Muscle of leg (tissue), 3 donors: ENCODE measurements at regions not wholly inside any gene's neighbourhood (a gene's known extent, or its start where the extent isn't known, plus 50 kb on each side); places are given as distances from the start of the nearest gene placed in this dataset.
"Not testable (repeated sequence)": the region's sequence is repeated elsewhere in the genome, so short reads cannot be mapped to it uniquely, and the experiment has no call there.

Source experiments
- DNase-seq: peaks from one replicate; pipeline ENCODE4 v3.0.0; 2013
- H3K27ac ChIP-seq: one replicate; pipeline ENCODE4 v1.5.1; 2013; ENCODE audit warnings: mild to moderate bottlenecking, low read length, control low read depth
- H3K27me3 ChIP-seq: one replicate; pipeline ENCODE4 v1.6.1; 2013; ENCODE audit warnings: low read length; ENCODE audit not compliant: control insufficient read depth, insufficient read depth
- H3K36me3 ChIP-seq: one replicate; pipeline ENCODE4 v1.6.1; 2013; ENCODE audit warnings: low read length; ENCODE audit not compliant: control insufficient read depth, insufficient read depth
- H3K4me1 ChIP-seq: one replicate; pipeline ENCODE4 v1.6.1; 2013; ENCODE audit warnings: low read length; ENCODE audit not compliant: control insufficient read depth, insufficient read depth
- H3K4me3 ChIP-seq: one replicate; pipeline ENCODE4 v1.5.1; 2013; ENCODE audit warnings: low read length, control low read depth
- H3K9me3 ChIP-seq: replicated peaks from 2 replicates; pipeline ENCODE4 v1.6.1; 2013; ENCODE audit warnings: low read depth, low read length; ENCODE audit not compliant: control insufficient read depth
- WGBS: methylation state at CpG from one replicate; pipeline ENCODE4 v1.1.5; 2013; ENCODE audit warnings: missing lambda C conversion rate; ENCODE audit not compliant: insufficient coverage; 5-methylcytosine and 5-hydroxymethylcytosine counted together

DNA sequence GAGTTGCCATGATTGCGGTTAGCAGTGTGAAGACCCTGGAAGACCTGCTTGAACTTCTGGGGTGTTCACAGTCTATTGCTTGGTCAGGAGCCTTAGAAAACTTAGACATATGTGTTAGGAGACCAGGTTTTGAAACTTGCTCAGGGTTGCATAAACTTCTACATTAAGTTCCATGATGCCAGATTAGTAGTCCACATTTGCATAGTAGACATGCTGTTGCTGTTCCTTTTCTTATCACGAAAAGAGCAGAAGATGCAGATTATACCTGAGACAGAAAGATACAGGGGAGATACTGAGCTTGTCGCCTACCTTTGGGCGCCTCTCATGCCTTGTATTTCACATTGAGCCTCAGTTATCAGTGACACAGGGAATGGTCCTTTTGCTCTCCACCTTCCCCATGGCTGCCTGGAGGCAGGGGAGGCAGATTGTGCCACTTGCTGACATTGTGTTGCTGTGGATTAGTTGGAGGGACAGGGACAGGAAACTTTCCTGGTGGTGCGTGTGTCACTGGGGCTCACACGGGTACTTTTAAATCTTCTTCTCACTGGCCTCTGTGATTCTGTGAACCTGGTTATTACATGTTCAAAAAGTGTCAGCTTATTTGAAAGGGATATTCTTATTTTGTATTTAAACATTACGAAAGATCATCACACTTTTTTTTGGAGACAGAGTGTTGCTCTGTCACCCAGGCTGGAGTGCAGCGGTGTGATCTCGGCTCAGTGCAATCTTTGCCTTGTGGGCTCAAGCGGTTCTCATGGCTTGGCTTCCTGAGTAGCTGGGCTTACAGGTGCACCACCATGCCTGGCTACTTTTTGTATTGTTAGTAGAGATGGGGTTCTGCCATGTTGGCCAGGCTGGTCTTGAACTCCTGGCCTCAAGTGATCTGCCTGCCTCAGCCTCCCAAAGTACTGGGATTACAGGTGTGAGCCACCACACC, 82.0 kb downstream of the SRGAP2 start:
- not testable (repeated sequence) for H3K36me3 ChIP-seq, H3K27ac ChIP-seq, DNase-seq, H3K4me3 ChIP-seq, H3K27me3 ChIP-seq, H3K4me1 ChIP-seq, H3K9me3 ChIP-seq
- WGBS: no CpG with 5 or more reads among the region's 10 CpGs

GRCh38 chr1:206287759-206288158, 84.4 kb downstream of the SRGAP2 start:
- not testable (repeated sequence) for H3K9me3 ChIP-seq, H3K27ac ChIP-seq, H3K4me3 ChIP-seq, H3K4me1 ChIP-seq, H3K27me3 ChIP-seq, DNase-seq, H3K36me3 ChIP-seq
- no CpG with 5 or more reads among the region's 2 CpGs for WGBS

DNA sequence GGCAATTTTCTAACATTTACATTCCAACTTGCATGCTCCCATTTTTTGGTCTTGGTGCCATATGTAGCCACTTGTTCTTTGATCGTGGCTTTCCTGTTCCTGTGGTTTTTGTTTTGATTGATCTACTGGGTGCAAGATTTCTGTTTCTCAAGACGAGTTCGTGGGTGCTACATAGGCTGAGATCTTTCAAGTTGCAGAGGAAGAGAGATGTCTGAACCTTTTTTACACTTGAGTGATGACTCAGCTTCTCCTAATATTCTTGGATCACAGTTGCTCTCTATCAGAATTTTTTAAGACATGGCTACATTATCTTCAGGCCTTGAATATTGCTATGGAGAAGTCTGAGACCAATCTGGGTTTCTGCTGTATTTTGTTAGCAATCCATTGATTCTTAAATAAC, 85.1 kb downstream of the SRGAP2 start:
- H3K4me1 ChIP-seq, H3K27me3 ChIP-seq, H3K27ac ChIP-seq, H3K36me3 ChIP-seq, DNase-seq, H3K9me3 ChIP-seq, H3K4me3 ChIP-seq: not testable (repeated sequence)
- no CpG with 5 or more reads among the region's 3 CpGs for WGBS

DNA sequence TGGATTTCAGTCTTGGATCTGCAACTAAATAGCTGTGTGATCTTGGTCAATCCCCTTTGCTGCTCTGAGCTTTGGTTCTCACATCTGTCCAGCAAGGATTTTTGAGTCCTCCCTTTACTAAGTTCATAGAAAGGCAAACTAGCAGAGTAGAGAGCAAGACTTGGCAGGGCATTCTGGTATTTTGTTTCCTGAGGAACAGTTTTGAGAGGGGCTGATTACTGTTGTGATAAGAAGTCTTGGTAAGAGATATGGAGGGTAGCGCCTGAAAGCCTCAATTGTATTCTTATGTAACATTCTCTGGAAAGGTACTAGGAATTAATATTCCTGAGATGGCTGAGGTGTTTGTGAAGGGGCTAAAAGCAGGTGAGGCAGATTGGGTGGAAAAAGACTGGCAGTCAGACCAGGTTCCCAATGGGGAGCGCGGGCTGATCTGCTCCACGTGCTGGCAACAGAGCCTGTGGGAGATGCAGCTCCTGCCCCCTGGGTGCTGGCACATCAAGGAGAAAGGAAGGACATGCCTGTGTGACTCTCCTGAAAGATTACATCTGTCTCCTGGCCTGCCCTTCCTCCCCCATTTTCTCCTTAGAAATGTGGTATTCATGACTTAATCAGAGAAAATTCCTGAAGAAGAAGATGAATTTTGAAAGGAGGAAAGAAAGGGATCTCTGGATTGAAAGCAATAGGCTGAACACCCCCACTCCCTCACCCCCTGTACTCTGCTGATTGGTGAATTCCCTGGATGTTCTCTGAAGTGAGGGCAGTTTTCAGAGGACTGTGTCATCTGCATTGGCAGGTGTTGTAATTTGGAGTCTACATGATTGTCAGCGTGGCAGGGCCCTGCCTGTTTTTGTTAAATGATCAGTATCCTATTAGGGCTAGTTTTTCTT, 94.0 kb downstream of the SRGAP2 start:
- not testable (repeated sequence) for H3K27ac ChIP-seq, H3K36me3 ChIP-seq, H3K4me3 ChIP-seq, H3K27me3 ChIP-seq, DNase-seq, H3K9me3 ChIP-seq, H3K4me1 ChIP-seq
- WGBS: no CpG with 5 or more reads among the region's 5 CpGs

- not testable (repeated sequence) for H3K9me3 ChIP-seq, H3K4me3 ChIP-seq, H3K27me3 ChIP-seq, H3K4me1 ChIP-seq, DNase-seq, H3K36me3 ChIP-seq, H3K27ac ChIP-seq
- no CpG with 5 or more reads among the region's 4 CpGs for WGBS
These were observed 94.7 kb downstream of the SRGAP2 start for GRCh38 chr1:206298032-206298392.

GRCh38 chr1:206299181-206299791, 95.9 kb downstream of the SRGAP2 start:
- not testable (repeated sequence) for DNase-seq, H3K36me3 ChIP-seq, H3K4me1 ChIP-seq, H3K27ac ChIP-seq, H3K9me3 ChIP-seq, H3K4me3 ChIP-seq, H3K27me3 ChIP-seq
- no CpG with 5 or more reads among the region's 5 CpGs for WGBS

- WGBS: no CpG with 5 or more reads among the region's 2 CpGs
- H3K27ac ChIP-seq, H3K4me3 ChIP-seq, H3K4me1 ChIP-seq, H3K36me3 ChIP-seq, DNase-seq, H3K9me3 ChIP-seq, H3K27me3 ChIP-seq: not testable (repeated sequence)
These were observed 96.6 kb downstream of the SRGAP2 start for GRCh38 chr1:206299942-206300341.

DNA sequence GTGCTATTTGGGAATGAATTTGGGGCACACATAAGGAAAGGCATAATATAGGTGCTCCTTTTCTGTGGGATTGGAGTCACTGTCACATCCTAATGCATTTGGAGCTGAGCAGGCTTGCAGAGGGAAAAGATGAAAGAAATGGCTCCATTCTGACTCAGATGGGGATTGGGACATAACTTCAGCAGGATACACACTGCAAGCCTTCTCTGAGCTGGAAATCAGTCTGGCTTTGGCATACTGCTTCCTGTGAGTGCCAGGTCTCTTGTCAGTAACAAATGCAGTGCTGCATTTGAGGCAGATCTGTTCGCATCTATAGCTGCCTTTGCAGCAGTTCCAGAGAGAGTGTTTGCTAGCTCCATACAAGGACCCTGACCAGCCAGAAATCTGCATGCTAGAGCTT, 98.7 kb downstream of the SRGAP2 start:
- WGBS: no CpG with 5 or more reads among the region's 1 CpG

DNA sequence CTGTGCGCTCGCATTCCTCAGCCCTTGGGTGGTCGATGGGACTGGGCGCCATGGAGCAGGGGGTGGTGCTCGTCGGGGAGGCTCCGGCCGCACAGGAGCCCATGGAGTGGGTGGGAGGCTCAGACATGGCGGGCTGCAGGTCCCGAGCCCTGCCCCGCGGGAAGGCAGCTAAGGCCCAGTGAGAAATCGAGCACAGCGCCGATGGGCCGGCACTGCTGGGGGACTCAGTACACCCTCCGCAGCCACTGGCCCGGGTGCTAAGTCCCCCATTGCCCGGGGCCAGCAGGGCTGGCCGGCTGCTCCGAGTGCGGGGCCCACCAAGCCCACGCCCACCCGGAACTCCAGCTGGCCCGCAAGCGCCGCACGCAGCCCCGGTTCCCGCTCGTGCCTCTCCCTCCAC, 104.1 kb downstream of the SRGAP2 start:
- H3K4me1 ChIP-seq, H3K4me3 ChIP-seq, H3K36me3 ChIP-seq, H3K9me3 ChIP-seq, H3K27ac ChIP-seq, DNase-seq, H3K27me3 ChIP-seq: not testable (repeated sequence)
- no CpG with 5 or more reads among the region's 31 CpGs for WGBS

More for the DNA sequence above, 98.7 kb downstream of the SRGAP2 start:
- H3K4me1 ChIP-seq, H3K27me3 ChIP-seq, H3K9me3 ChIP-seq, H3K4me3 ChIP-seq, DNase-seq, H3K27ac ChIP-seq, H3K36me3 ChIP-seq: not testable (repeated sequence)

DNA sequence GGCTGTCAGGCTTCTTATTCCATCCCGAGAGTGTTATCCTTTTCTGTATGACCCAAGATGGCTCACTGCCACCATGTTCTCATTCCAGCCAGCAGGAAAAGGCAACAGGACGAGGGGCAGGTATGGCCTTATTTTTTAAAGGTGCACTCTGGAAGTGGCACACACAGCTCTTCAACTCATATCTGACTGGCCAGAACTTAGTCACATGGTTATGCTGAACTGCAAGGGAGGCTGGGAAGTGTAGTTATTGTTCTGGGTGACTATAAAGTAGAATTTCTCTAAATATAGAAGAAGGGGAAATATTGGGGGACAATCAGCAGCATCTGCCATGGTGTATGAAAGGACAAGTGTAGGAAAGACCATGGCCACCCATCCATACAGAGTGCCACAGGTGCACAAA, 107.6 kb downstream of the SRGAP2 start:
- not testable (repeated sequence) for H3K36me3 ChIP-seq, H3K27me3 ChIP-seq, H3K27ac ChIP-seq, DNase-seq, H3K4me1 ChIP-seq, H3K4me3 ChIP-seq, H3K9me3 ChIP-seq
- WGBS: no CpG with 5 or more reads among the region's 2 CpGs
